Gastrocnemius medialis (tissue), 4 donors: ENCODE measurements at regions not wholly inside any gene's neighbourhood (a gene's known extent, or its start where the extent isn't known, plus 50 kb on each side); places are given as distances from the start of the nearest gene placed in this dataset.

Experiments
- CTCF ChIP-seq, 5 experiments: fragments of 450-650 bp in 3 of 5; fragments of 200-600 bp in 2 of 5; sonication (generic) in 2 of 5; IDR thresholded peaks in 4 of 5; conservative IDR thresholded peaks in 1 of 5; 1 replicate in 4 of 5; 2 replicates in 1 of 5; pipeline ENCODE4 v1.5.1; 2016 to 2019; ENCODE audit warnings: antibody characterized with exemption in 5 of 5, mild to moderate bottlenecking in 3 of 5, moderate library complexity in 3 of 5
- POLR2A ChIP-seq, 2 donors: fragments of 450-650 bp; IDR thresholded peaks; one replicate each; pipeline ENCODE4 v1.6.1; 2017; ENCODE audit warnings: antibody characterized with exemption in 2 of 2, mild to moderate bottlenecking in 2 of 2, moderate library complexity in 2 of 2

GRCh38 chr9:29475471-29475870, 1902.2 kb upstream of the C9orf72 start:
- no peak for TF ChIP-seq POLR2A (IDR thresholded peaks at IDR 0.05)
- no peak for TF ChIP-seq CTCF (IDR thresholded peaks at IDR 0.05 in 4 of 5, conservative IDR thresholded peaks at IDR 0.05 in 1 of 5)
